GM19397 (cell line): ENCODE measurements at regions not wholly inside any gene's neighbourhood (a gene's known extent, or its start where the extent isn't known, plus 50 kb on each side); places are given as distances from the start of the nearest gene placed in this dataset.
"Not testable (repeated sequence)": the region's sequence is repeated elsewhere in the genome, so short reads cannot be mapped to it uniquely, and the experiment has no call there.

Source experiments
- ATAC-seq: cut with Tn5 transposase; IDR thresholded peaks from one replicate; pipeline ENCODE4 v1.9.1; 2021; ENCODE audit warnings: mild to moderate bottlenecking, moderate library complexity; ENCODE audit not compliant: unreplicated experiment

DNA sequence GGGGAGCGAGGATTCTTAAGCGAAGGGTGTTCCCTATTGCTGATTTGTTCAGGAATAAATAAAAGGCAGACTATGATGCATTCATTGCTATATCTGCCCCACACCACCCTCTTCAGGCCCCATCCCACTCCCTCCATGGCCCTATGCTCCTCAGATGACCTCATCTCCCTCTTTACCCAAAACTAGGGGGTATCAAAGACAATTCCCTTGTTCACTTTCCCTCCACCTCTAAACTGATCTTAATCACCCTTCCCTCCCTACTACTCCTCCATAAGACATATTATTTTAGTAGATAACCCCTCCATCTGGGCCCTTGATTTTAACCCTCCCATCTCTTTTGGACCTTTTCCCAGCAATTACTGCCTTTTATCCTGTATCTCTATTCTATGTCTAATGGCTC lies 434.9 kb upstream of the RUNX1 start:
- ATAC-seq = no peak

DNA sequence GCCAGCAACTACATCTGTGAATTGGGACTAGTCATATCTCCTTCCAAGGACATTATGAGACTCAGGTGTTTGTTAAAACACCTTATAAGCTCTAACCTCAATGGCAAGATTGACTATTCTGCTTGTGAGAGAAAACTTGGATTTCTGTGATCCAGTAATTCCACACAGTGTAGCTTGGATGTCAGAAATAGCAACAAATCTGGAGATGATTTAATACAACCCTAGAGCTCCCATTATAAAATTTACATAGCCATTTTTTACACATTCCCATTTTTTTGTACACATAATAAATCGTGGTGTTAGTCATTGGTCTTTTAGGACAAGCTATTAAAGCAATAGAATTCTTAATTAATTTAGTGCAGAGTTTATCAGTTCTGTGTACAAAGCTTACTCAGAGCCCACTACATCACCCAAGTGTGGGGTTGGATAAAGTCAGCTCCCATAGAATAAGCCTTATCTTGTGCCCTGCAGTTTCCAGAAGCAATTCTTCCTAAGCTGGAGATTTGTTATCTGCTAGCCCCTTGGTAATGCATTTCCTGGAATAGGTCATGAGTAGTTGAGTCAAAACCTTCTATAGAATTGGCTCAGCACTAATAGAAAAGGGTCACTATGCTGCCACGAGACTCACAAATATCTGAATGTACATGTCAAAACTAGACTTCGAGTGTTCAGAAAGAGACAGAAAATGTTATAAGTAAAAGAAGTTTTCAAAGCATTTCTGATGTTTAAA lies 434.0 kb upstream of the RUNX1 start:
- no peak for ATAC-seq

DNA sequence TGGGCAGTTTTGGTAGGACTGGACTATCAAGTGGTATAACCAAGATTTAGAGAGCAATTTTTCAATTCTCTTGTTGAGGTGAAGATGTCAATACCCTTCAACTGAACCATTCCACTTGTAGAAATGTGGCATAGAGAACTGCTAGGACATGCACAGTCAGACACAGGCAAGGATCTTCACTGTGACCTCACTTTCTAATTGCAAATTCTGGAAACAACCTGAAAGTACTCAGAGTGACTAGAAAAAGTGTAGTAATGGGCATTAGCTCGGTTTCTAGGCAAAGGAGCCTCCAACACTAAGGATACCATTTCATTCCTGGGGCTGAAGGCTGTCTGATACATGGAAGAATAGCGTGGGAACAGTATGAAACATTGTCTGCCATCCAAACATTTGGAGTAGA lies 433.0 kb upstream of the RUNX1 start:
- ATAC-seq = no peak

DNA sequence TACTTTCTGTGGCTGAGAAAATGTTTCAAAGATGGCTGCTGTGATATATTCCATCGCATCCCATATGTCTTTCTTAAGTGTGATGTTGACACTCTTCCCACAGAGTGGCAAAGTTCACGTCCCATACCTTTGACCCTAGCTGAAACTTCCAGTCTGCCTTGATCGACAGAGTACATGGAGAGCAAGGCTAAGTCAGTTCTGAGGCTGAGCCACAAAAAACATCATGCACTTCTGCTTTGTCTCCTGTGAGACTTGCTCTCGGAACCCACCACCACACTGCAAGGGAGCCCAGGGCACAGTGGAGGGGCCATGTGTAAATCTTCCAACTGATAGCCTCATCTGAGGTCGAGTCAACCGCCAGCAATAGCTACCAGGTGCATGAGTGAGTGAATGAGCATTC lies 431.9 kb upstream of the RUNX1 start:
- ATAC-seq = no peak

DNA sequence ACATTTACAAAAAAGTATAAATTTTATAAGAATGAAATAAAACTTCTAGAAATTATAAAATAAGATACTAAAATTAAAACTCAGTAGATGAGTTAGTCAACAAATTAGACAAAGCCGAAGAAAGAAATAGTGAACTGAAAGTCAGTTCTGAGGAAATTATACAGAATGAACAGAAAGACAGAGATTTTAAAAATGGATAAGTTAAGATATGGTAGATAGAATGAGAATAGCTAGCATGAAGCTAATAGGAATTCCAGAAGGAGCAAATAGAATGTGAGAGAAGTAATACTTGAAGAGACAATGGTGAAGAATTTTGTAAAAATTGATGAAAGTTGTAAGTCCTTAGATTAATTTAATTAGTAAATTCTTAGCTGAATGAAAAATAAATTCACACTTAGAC lies 430.4 kb upstream of the RUNX1 start:
- no peak for ATAC-seq

- no peak for ATAC-seq
Measured at GRCh38 chr21:35479065-35479448, 430.0 kb upstream of the RUNX1 start.

- no peak for ATAC-seq
Measured at GRCh38 chr21:35478161-35479064, 429.3 kb upstream of the RUNX1 start.

GRCh38 chr21:35477622-35478021 lies 428.5 kb upstream of the RUNX1 start:
- ATAC-seq = no peak

- no peak for ATAC-seq
Measured at GRCh38 chr21:35476621-35477395, 427.7 kb upstream of the RUNX1 start.

GRCh38 chr21:35475762-35476161 lies 426.7 kb upstream of the RUNX1 start:
- ATAC-seq = no peak

- ATAC-seq = no peak
Measured at GRCh38 chr21:35475009-35475408, 425.9 kb upstream of the RUNX1 start.

- ATAC-seq = no peak
Measured at GRCh38 chr21:35473496-35473895, 424.4 kb upstream of the RUNX1 start.

- ATAC-seq = no peak
Measured at GRCh38 chr21:35470522-35470921, 421.4 kb upstream of the RUNX1 start.

DNA sequence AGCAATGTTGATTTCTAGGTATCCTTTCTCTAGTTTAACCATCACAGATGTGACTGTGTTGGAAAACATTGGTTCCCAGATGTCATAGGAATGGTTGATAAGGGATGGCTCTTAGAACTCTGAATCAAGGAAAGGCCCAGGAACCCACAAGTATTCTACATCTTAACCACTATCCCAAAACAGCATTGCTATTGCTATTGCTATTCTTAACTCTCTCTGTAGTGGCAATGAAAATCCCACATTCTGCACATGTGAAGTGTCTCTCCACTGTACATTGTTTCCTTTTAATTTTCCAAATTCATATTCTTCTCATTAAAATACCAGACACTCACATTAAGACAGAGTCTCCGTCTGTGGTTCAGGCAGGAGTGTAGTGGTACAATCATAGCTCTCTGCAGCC lies 420.4 kb upstream of the RUNX1 start:
- ATAC-seq = no peak

- ATAC-seq = no peak
Measured at GRCh38 chr21:35468991-35469390, 419.9 kb upstream of the RUNX1 start.

GRCh38 chr21:35467566-35467965 lies 418.5 kb upstream of the RUNX1 start:
- no peak for ATAC-seq

DNA sequence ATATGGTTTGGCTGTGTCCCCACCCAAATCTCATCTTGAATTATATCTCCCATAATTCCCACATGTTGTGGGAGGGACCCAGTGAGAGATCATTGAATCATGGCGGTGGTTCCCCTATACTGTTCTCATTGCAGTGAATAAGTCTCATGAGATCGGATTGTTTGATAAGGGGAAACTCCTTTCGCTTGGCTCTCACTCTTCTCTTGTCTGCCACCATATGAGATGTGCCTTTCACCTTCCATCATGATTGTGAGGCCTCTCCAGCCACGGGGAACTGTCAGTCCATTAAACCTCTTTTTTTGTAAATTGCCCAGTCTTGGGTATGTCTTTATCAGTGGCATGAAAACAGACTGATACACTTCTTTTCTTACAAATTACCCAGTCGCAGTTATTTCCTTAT lies 417.6 kb upstream of the RUNX1 start:
- ATAC-seq = not testable (repeated sequence)

DNA sequence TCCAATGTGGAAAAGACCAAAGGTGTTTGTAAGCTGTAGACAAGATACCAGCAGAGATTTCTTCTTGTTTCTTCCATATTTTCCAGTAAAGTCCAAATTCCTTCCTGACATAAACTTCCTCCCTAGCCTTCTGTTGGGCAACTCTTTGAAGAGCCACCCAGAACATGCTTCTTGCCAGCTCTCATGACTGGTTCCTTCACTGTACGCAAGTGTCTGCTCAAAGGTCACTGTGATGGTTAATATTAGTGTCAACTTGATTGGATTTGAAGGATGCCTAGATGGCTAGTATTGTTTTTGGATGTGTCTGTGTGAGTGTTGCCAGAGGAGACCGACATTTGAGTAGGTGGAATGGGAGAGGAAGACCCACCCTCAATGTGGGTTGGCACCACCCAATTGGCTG lies 416.6 kb upstream of the RUNX1 start:
- ATAC-seq = no peak

GRCh38 chr21:35461700-35462099 lies 412.6 kb upstream of the RUNX1 start:
- no peak for ATAC-seq

GRCh38 chr21:35460441-35460840 lies 411.3 kb upstream of the RUNX1 start:
- ATAC-seq = no peak

DNA sequence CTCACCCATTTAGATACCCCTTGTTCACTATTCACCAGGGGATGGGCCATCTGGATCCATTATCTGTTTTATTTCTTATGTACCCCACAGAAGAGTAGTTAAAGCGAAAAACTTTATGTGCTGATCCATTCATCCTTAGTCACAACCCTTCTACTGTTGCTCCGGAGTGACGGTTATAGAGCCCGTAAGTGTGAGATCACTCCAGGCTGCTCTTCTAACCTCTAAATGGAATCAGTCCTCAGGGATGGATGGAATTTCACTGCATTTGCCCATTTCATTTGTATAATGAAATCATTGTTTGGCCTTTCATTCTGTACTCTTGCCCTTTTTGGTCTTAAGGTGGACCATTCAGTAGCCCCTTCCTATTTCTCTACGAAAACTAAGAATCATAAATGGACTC lies 409.3 kb upstream of the RUNX1 start:
- no peak for ATAC-seq
